Panc1 (cell line): ENCODE measurements at regions not wholly inside any gene's neighbourhood (a gene's known extent, or its start where the extent isn't known, plus 50 kb on each side); places are given as distances from the start of the nearest gene placed in this dataset.

Experiments
- POLR2AphosphoS5 ChIP-seq: IDR thresholded peaks from 2 replicates; pipeline ENCODE4 v1.6.1; 2012; ENCODE audit warnings: mild to moderate bottlenecking, low read depth, low read length, moderate library complexity
- SIN3A ChIP-seq: IDR thresholded peaks from 2 replicates; pipeline ENCODE4 v1.6.1; 2012; ENCODE audit warnings: low read depth, mild to moderate bottlenecking, low read length, moderate library complexity, borderline replicate concordance; ENCODE audit not compliant: insufficient read depth
- TCF7L2 ChIP-seq: IDR thresholded peaks from 2 replicates; pipeline ENCODE4 v1.6.1; 2011; ENCODE audit warnings: mild to moderate bottlenecking, low read depth, low read length, inconsistent platforms
- TF ChIP-seq, protein P1 (sequence below): fragments of 450-650 bp; IDR thresholded peaks from 2 replicates; pipeline ENCODE4 v1.5.1; 2017; ENCODE audit warnings: mild to moderate bottlenecking
- TF ChIP-seq, protein P2 (sequence below), 2 experiments: IDR thresholded peaks; 2 replicates each; pipeline ENCODE4 v1.6.1; 2011 to 2012; ENCODE audit warnings: low read depth in 2 of 2, control low read depth in 1 of 2, low read length in 1 of 2, mild to moderate bottlenecking in 1 of 2, moderate library complexity in 1 of 2; ENCODE audit not compliant: insufficient read depth in 1 of 2

- TF ChIP-seq, protein P1, sequence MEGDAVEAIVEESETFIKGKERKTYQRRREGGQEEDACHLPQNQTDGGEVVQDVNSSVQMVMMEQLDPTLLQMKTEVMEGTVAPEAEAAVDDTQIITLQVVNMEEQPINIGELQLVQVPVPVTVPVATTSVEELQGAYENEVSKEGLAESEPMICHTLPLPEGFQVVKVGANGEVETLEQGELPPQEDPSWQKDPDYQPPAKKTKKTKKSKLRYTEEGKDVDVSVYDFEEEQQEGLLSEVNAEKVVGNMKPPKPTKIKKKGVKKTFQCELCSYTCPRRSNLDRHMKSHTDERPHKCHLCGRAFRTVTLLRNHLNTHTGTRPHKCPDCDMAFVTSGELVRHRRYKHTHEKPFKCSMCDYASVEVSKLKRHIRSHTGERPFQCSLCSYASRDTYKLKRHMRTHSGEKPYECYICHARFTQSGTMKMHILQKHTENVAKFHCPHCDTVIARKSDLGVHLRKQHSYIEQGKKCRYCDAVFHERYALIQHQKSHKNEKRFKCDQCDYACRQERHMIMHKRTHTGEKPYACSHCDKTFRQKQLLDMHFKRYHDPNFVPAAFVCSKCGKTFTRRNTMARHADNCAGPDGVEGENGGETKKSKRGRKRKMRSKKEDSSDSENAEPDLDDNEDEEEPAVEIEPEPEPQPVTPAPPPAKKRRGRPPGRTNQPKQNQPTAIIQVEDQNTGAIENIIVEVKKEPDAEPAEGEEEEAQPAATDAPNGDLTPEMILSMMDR: no peak
- TF ChIP-seq, protein P2, sequence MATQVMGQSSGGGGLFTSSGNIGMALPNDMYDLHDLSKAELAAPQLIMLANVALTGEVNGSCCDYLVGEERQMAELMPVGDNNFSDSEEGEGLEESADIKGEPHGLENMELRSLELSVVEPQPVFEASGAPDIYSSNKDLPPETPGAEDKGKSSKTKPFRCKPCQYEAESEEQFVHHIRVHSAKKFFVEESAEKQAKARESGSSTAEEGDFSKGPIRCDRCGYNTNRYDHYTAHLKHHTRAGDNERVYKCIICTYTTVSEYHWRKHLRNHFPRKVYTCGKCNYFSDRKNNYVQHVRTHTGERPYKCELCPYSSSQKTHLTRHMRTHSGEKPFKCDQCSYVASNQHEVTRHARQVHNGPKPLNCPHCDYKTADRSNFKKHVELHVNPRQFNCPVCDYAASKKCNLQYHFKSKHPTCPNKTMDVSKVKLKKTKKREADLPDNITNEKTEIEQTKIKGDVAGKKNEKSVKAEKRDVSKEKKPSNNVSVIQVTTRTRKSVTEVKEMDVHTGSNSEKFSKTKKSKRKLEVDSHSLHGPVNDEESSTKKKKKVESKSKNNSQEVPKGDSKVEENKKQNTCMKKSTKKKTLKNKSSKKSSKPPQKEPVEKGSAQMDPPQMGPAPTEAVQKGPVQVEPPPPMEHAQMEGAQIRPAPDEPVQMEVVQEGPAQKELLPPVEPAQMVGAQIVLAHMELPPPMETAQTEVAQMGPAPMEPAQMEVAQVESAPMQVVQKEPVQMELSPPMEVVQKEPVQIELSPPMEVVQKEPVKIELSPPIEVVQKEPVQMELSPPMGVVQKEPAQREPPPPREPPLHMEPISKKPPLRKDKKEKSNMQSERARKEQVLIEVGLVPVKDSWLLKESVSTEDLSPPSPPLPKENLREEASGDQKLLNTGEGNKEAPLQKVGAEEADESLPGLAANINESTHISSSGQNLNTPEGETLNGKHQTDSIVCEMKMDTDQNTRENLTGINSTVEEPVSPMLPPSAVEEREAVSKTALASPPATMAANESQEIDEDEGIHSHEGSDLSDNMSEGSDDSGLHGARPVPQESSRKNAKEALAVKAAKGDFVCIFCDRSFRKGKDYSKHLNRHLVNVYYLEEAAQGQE (IDR thresholded peaks at IDR 0.05; ENCODE audit: insufficient read depth in 1 of 2, low read depth in 2 of 2, low read length in 1 of 2): no peak
- TF ChIP-seq TCF7L2: no peak
- TF ChIP-seq POLR2AphosphoS5: no peak
- TF ChIP-seq SIN3A: no peak
These were observed 209.8 kb upstream of the HDAC4 start for GRCh38 chr2:239610457-239611221.
